Breast epithelium (tissue), 4 donors: ENCODE measurements at regions not wholly inside any gene's neighbourhood (a gene's known extent, or its start where the extent isn't known, plus 50 kb on each side); places are given as distances from the start of the nearest gene placed in this dataset.

Experiments
- DNase-seq, 2 donors: peaks; one replicate each; pipeline ENCODE4 v3.0.0-alpha.2; 2019; ENCODE audit warnings: low spot score in 2 of 2
- H3K27ac ChIP-seq, 2 donors: fragments of 200-600 bp; sonication (generic) in 1 of 2; one replicate each; pipeline ENCODE4 v1.5.1; 2016 to 2019; ENCODE audit warnings: mild to moderate bottlenecking in 1 of 2
- H3K27me3 ChIP-seq, 2 donors: fragments of 200-600 bp; sonication (generic) in 1 of 2; one replicate each; pipeline versions ENCODE4 v1.5.1 to v1.6.0; 2017 to 2019; ENCODE audit warnings: control low read depth in 1 of 2, mild to moderate bottlenecking in 1 of 2
- H3K36me3 ChIP-seq: fragments of 200-600 bp; one replicate; pipeline ENCODE4 v1.5.1; 2019
- H3K4me1 ChIP-seq, 2 donors: fragments of 200-600 bp; sonication (generic); one replicate each; pipeline ENCODE4 v1.5.1; 2016 to 2019; ENCODE audit warnings: control low read depth in 1 of 2
- H3K4me3 ChIP-seq, 3 donors: fragments of 200-600 bp; sonication (generic); 1 replicate in 2 of 3; 2 replicates in 1 of 3; pipeline ENCODE4 v1.5.1; 2016 to 2019; ENCODE audit warnings: mild to moderate bottlenecking in 3 of 3, moderate library complexity in 2 of 3
- H3K9me3 ChIP-seq, 2 donors: fragments of 200-600 bp; sonication (generic) in 1 of 2; one replicate each; pipeline ENCODE4 v1.5.1; 2016 to 2019; ENCODE audit warnings: control low read depth in 1 of 2
- POLR2A ChIP-seq: fragments of 450-650 bp; IDR thresholded peaks from one replicate; pipeline ENCODE4 v1.6.1; 2016; ENCODE audit warnings: antibody characterized with exemption, mild to moderate bottlenecking, moderate library complexity
- POLR2AphosphoS5 ChIP-seq, 3 donors: sonication (generic); formaldehyde crosslinking; IDR thresholded peaks; one replicate each; pipeline ENCODE4 v1.6.1; 2017; ENCODE audit warnings: antibody characterized with exemption in 3 of 3
- intact Hi-C: fragments of 100-400 bp; cut with DNase I; formaldehyde crosslinking; loops from one replicate; pipeline ENCODE4 v1.15.1; 2023; ENCODE audit warnings: low total_unique reads
- TF ChIP-seq, protein P1 (sequence below), 3 donors: fragments of 450-650 bp; IDR thresholded peaks; one replicate each; pipeline ENCODE4 v1.5.1; 2016 to 2017; ENCODE audit warnings: antibody characterized with exemption in 3 of 3, mild to moderate bottlenecking in 3 of 3, moderate library complexity in 3 of 3

GRCh38 chr16:80407265-80407987, 133.4 kb upstream of the DYNLRB2 start:
- Histone ChIP-seq H3K9me3 (no peaks in the 10 kb centered on the region), H3K27me3 (no peaks in the 10 kb centered on the region), H3K4me3 (no peak overlapping the region), H3K36me3 (no peaks in the 10 kb centered on the region), H3K4me1 (no peaks in the 10 kb centered on the region), H3K27ac (no peak overlapping the region)
- intact Hi-C loops: no loop called here
- TF ChIP-seq, protein P1, sequence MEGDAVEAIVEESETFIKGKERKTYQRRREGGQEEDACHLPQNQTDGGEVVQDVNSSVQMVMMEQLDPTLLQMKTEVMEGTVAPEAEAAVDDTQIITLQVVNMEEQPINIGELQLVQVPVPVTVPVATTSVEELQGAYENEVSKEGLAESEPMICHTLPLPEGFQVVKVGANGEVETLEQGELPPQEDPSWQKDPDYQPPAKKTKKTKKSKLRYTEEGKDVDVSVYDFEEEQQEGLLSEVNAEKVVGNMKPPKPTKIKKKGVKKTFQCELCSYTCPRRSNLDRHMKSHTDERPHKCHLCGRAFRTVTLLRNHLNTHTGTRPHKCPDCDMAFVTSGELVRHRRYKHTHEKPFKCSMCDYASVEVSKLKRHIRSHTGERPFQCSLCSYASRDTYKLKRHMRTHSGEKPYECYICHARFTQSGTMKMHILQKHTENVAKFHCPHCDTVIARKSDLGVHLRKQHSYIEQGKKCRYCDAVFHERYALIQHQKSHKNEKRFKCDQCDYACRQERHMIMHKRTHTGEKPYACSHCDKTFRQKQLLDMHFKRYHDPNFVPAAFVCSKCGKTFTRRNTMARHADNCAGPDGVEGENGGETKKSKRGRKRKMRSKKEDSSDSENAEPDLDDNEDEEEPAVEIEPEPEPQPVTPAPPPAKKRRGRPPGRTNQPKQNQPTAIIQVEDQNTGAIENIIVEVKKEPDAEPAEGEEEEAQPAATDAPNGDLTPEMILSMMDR (IDR thresholded peaks at IDR 0.05): no peak
- DNase-seq: no peak

- no peaks in the 10 kb centered on the region for H3K36me3 ChIP-seq
- no peaks in the 10 kb centered on the region for H3K9me3 ChIP-seq
- no peaks in the 10 kb centered on the region for H3K27me3 ChIP-seq
- intact Hi-C loops: no loop called here
- H3K4me1 ChIP-seq: no peaks in the 10 kb centered on the region
- no peak for DNase-seq
- H3K4me3 ChIP-seq: no peak overlapping the region
- H3K27ac ChIP-seq: no peak overlapping the region
- TF ChIP-seq POLR2AphosphoS5 (IDR thresholded peaks at IDR 0.05): no peak
- TF ChIP-seq, protein P1 (IDR thresholded peaks at IDR 0.05): no peak
- TF ChIP-seq POLR2A: no peak
Observed at GRCh38 chr16:80404847-80405246, 135.9 kb upstream of the DYNLRB2 start.

DNA sequence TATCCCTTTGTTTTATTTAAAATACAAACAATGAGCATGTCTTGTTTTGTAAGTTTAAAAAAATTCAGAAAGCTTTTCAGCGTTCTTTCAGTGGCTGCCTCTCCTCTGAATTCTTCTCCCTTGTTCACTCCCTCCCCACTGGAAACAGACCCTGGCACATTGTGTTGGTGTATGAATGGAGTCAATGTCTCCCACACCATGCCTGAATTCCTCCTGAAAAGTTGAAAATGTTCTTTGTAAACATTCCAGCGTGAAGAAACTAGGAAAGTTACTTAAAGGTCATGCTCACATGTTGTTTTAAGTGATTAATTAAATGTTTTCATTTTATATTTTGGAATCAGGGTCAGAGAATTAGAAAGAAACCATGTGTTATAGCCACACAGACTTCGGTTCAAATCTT, 136.9 kb upstream of the DYNLRB2 start:
- DNase-seq: no peak
- intact Hi-C loops: no loop called here
- H3K27ac ChIP-seq: no peak overlapping the region
- no peaks in the 10 kb centered on the region for H3K36me3 ChIP-seq
- no peak overlapping the region for H3K4me3 ChIP-seq
- no peaks in the 10 kb centered on the region for H3K27me3 ChIP-seq
- H3K4me1 ChIP-seq: no peaks in the 10 kb centered on the region
- no peaks in the 10 kb centered on the region for H3K9me3 ChIP-seq
- TF ChIP-seq, protein P1 (IDR thresholded peaks at IDR 0.05): no peak

GRCh38 chr16:80390871-80391489, 149.8 kb upstream of the DYNLRB2 start:
- no peak for DNase-seq
- H3K27me3 ChIP-seq: no peaks in the 10 kb centered on the region
- H3K9me3 ChIP-seq: no peaks in the 10 kb centered on the region
- TF ChIP-seq, protein P1 (IDR thresholded peaks at IDR 0.05): no peak
- no peak for TF ChIP-seq POLR2AphosphoS5 (IDR thresholded peaks at IDR 0.05)
- no peak for TF ChIP-seq POLR2A
- intact Hi-C loops: no loop called here
- no peaks in the 10 kb centered on the region for H3K36me3 ChIP-seq
- no peaks in the 10 kb centered on the region for H3K4me1 ChIP-seq
- H3K27ac ChIP-seq: peak overlapping the region; percentile 2 to 28
- no peak overlapping the region for H3K4me3 ChIP-seq

DNA sequence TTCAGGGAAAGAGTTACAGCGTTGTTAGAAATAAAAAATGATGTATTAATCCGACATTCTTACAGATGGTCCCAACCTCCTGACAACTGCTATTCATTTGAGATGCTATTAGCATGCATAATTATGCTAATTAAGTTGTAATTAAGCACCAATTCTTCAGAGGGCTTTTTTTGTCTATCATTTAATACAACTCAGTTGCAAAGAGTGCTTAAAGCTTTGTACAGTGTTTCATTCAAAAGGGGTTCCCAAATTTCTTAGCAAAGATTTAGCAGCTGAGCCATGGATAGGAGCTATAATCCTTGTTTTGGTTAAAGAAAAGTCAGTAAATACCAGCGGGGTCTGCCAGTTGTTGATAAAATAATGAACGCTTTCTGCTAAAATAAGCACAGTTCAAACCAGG, 150.7 kb upstream of the DYNLRB2 start:
- DNase-seq: no peak
- Histone ChIP-seq H3K27me3 (no peaks in the 10 kb centered on the region), H3K36me3 (no peaks in the 10 kb centered on the region), H3K4me3 (no peak overlapping the region), H3K9me3 (no peaks in the 10 kb centered on the region), H3K27ac (no peak overlapping the region), H3K4me1 (no peaks in the 10 kb centered on the region)
- TF ChIP-seq POLR2AphosphoS5 (IDR thresholded peaks at IDR 0.05) (no peak), POLR2A (no peak)
- TF ChIP-seq, protein P1 (IDR thresholded peaks at IDR 0.05): no peak
- intact Hi-C loops: no loop called here
